K562 (cell line): ENCODE measurements at regions not wholly inside any gene's neighbourhood (a gene's known extent, or its start where the extent isn't known, plus 50 kb on each side); places are given as distances from the start of the nearest gene placed in this dataset.

Source experiments
- ATAC-seq: fragments of 200-7000 bp; cut with Tn5 transposase; 3 replicates; pipeline ENCODE4 v1.9.1; 2020; ENCODE audit warnings: moderate library complexity
- BruUV-seq: library from RNA; stranded (reverse); fragments of 400-500 nt; replicated peaks from 2 replicates; lab custom pipeline; 2021; lab: Mats Ljungman, UMichigan
- CTCF ChIA-PET: fragments of 300-600 bp; formaldehyde crosslinking; extraction: SDS; loops from one replicate; lab custom pipeline; 2021; ENCODE audit warnings: low intra/inter-chr PET ratio; lab: Yijun Ruan, JAX
- POLR2A ChIA-PET: fragments of 300-600, 350-650 bp; sonication (Branson Sonifier 250); formaldehyde crosslinking; extraction: SDS; loops from one replicate; lab custom pipeline; 2021; ENCODE audit warnings: antibody characterized with exemption, inconsistent platforms; lab: Yijun Ruan, JAX
- DNase-seq, 4 experiments: peaks; one replicate each; pipeline versions ENCODE4 v3.0.0 to v3.0.0-alpha.2; 2011 to 2018; ENCODE audit warnings: low spot score in 3 of 4, mixed read lengths in 3 of 4; ENCODE audit errors: extremely low read depth in 1 of 4
- FAIRE-seq: peaks from 2 replicates; lab custom pipeline; 2011; peaks lifted over from hg19 to GRCh38; lab: Jason Lieb, UNC
- H2AFZ ChIP-seq: 2 replicates; pipeline ENCODE4 v1.6.0; 2011; ENCODE audit warnings: low read depth, low read length, control low read depth, inconsistent platforms
- H3K27ac ChIP-seq: fragments of 200-600 bp; 3 replicates; pipeline ENCODE4 v1.8.0; 2011; ENCODE audit warnings: low read depth, mild to moderate bottlenecking, control low read depth, inconsistent platforms, low read length, moderate library complexity, mixed read lengths; ENCODE audit errors: extremely low read depth
- H3K27me3 ChIP-seq, 2 experiments: fragments of 300-600 bp in 1 of 2; 2 replicates in 1 of 2; 3 replicates in 1 of 2; pipeline versions ENCODE4 v1.6.0 to v1.8.0; 2011; ENCODE audit warnings: inconsistent platforms in 2 of 2, low read length in 2 of 2, mild to moderate bottlenecking in 1 of 2, mixed read lengths in 1 of 2, moderate library complexity in 1 of 2; ENCODE audit not compliant: control insufficient read depth in 2 of 2, insufficient read depth in 2 of 2
- H3K36me3 ChIP-seq: fragments of 300-600 bp; 3 replicates; pipeline ENCODE4 v1.8.0; 2011; ENCODE audit warnings: mild to moderate bottlenecking, low read length, inconsistent platforms; ENCODE audit not compliant: control insufficient read depth, insufficient read depth
- H3K4me1 ChIP-seq, 2 experiments: fragments of 200-600 bp in 1 of 2; replicated peaks in 1 of 2; 2 replicates in 1 of 2; 3 replicates in 1 of 2; pipeline versions ENCODE4 v1.5.1 to v1.8.0; 2011; ENCODE audit warnings: inconsistent platforms in 2 of 2, low read length in 2 of 2, mild to moderate bottlenecking in 1 of 2, mixed read lengths in 1 of 2, moderate library complexity in 1 of 2; ENCODE audit not compliant: control insufficient read depth in 2 of 2, insufficient read depth in 2 of 2
- H3K4me2 ChIP-seq: 2 replicates; pipeline ENCODE4 v1.6.1; 2011; ENCODE audit warnings: low read length, control low read depth, inconsistent platforms, mixed read lengths; ENCODE audit not compliant: insufficient read depth
- H3K4me3 ChIP-seq: fragments of 200-600 bp; sonication (generic), shearing (Covaris generic); 2 replicates; pipeline ENCODE4 v1.5.1; 2016; ENCODE audit warnings: control low read depth, inconsistent platforms
- H3K79me2 ChIP-seq: fragments of 200-600 bp; 3 replicates; pipeline ENCODE4 v1.8.0; 2011; ENCODE audit warnings: low read length, inconsistent platforms; ENCODE audit not compliant: control insufficient read depth, insufficient read depth
- H3K9ac ChIP-seq, 2 experiments: 2 replicates each; pipeline versions ENCODE4 v1.6.0 to v1.6.1; 2011; ENCODE audit warnings: low read depth in 2 of 2, low read length in 2 of 2, control low read depth in 1 of 2, inconsistent platforms in 1 of 2, mild to moderate bottlenecking in 1 of 2, mixed read lengths in 1 of 2; ENCODE audit not compliant: insufficient read depth in 1 of 2
- H3K9me1 ChIP-seq: one replicate; pipeline ENCODE4 v1.6.0; 2011; ENCODE audit warnings: inconsistent platforms, mild to moderate bottlenecking, low read length, moderate library complexity; ENCODE audit not compliant: control insufficient read depth, insufficient read depth
- H3K9me3 ChIP-seq: replicated peaks from 2 replicates; pipeline ENCODE4 v1.5.1; 2011; ENCODE audit warnings: low read depth, low read length, inconsistent platforms; ENCODE audit not compliant: control insufficient read depth, insufficient read depth
- H4K20me1 ChIP-seq: replicated peaks from 2 replicates; pipeline ENCODE4 v1.6.1; 2011; ENCODE audit warnings: low read length, inconsistent platforms, mixed read lengths; ENCODE audit not compliant: control insufficient read depth, insufficient read depth
- KAT2B ChIP-seq: IDR thresholded peaks from one replicate; pipeline ENCODE4 v1.6.1; 2012; ENCODE audit warnings: low read depth, mild to moderate bottlenecking, control low read depth, inconsistent platforms, low read length, moderate library complexity
- RBM39 ChIP-seq: fragments of 200-400 bp; formaldehyde crosslinking; optimal IDR thresholded peaks from 2 replicates; pipeline ENCODE3; 2018; ENCODE audit warnings: low read depth, low read length
- RHOXF2B ChIP-seq: fragments of 250-450 bp; sonication (Bioruptor Pico); conservative IDR thresholded peaks from 2 replicates; pipeline ENCODE4 v1.5.1; 2021
- STAT5B ChIP-seq: fragments of 250-450 bp; sonication (Bioruptor Pico); IDR thresholded peaks from 2 replicates; pipeline ENCODE4 v1.8.0; 2021; ENCODE audit warnings: mild to moderate bottlenecking, inconsistent platforms
- TAL1 ChIP-seq: fragments of 450-650 bp; IDR thresholded peaks from 2 replicates; pipeline ENCODE4 v1.6.1; 2016; ENCODE audit warnings: mild to moderate bottlenecking
- ZNF175 ChIP-seq: fragments of 200-800 bp; sonication (Bioruptor generic); IDR thresholded peaks from 2 replicates; pipeline ENCODE4 v1.6.1; 2016; ENCODE audit warnings: low read depth, mild to moderate bottlenecking, missing genetic modification characterization, missing compliant biosample characterization
- ZNF347 ChIP-seq: fragments of 450-650 bp; formaldehyde crosslinking; IDR thresholded peaks from 2 replicates; pipeline ENCODE4 v1.4.0; 2020; ENCODE audit warnings: low read depth, mild to moderate bottlenecking, moderate library complexity
- in situ Hi-C: fragments of 300-500 bp; cut with MboI; formaldehyde crosslinking; loops from 4 replicates; pipeline ENCODE4 v1.15.0; 2018; ENCODE audit warnings: inconsistent platforms, mixed read lengths
- intact Hi-C: fragments of 100-400 bp; cut with micrococcal nuclease; formaldehyde crosslinking; loops from 2 replicates; pipeline ENCODE4 v1.14.2; 2022
- TF ChIP-seq, protein P1 (sequence below): IDR thresholded peaks from 2 replicates; pipeline ENCODE4 v1.6.1; 2016; ENCODE audit warnings: missing genetic modification characterization, missing compliant biosample characterization
- TF ChIP-seq, protein P2 (sequence below): sonication (generic); formaldehyde crosslinking; IDR thresholded peaks from 2 replicates; pipeline ENCODE4 v1.8.0; 2022; ENCODE audit warnings: mild to moderate bottlenecking, missing genetic modification reagents, borderline replicate concordance
- TF ChIP-seq, protein P3 (sequence below): IDR thresholded peaks from 3 replicates; pipeline ENCODE4 v1.6.1; 2011; ENCODE audit warnings: borderline replicate concordance, mild to moderate bottlenecking; ENCODE audit not compliant: insufficient read length, insufficient read depth

DNA sequence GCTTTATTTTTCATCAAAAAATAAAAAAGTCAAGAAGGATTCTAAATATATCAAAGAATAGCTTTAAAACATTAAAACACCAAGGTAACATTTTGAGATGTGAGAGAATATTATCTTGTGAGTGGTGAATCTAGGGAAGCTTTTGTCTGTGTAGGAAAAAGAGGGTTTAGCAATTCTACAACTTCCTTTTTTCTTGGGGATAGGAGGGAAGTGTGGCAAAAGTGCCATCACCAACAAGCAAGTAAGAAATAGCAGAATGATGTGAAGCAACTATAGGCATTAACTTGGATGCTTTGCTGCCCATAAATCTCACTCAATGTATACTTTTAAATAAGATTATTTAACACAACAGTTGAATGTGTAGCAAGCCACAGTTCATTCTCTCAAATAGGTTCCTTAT is 57.8 kb upstream of the SUCLG2 start:
- Histone ChIP-seq H3K9me1 (no peaks in the 10 kb centered on the region), H3K27ac (no peak overlapping the region), H3K9ac (no peak overlapping the region), H3K27me3 (no peaks in the 10 kb centered on the region; a peak in 1 of 5 replicates), H3K4me2 (no peak overlapping the region), H4K20me1 (no peaks in the 10 kb centered on the region), H3K4me3 (no peak overlapping the region), H3K4me1 (no peaks in the 10 kb centered on the region), H3K36me3 (no peaks in the 10 kb centered on the region), H3K79me2 (no peaks in the 10 kb centered on the region)
- no TSS peak for BruUV-seq
- intact Hi-C loops (no loop called here), in situ Hi-C loops (no loop called here)
- DNase-seq (no peak), ATAC-seq (no peak), FAIRE-seq (no peak)
- POLR2A ChIA-PET = no interaction called here
- CTCF ChIA-PET = no interaction called here
- TF ChIP-seq, protein P1, sequence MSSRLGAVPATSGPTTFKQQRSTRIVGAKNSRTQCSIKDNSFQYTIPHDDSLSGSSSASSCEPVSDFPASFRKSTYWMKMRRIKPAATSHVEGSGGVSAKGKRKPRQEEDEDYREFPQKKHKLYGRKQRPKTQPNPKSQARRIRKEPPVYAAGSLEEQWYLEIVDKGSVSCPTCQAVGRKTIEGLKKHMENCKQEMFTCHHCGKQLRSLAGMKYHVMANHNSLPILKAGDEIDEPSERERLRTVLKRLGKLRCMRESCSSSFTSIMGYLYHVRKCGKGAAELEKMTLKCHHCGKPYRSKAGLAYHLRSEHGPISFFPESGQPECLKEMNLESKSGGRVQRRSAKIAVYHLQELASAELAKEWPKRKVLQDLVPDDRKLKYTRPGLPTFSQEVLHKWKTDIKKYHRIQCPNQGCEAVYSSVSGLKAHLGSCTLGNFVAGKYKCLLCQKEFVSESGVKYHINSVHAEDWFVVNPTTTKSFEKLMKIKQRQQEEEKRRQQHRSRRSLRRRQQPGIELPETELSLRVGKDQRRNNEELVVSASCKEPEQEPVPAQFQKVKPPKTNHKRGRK (tag) = no peak
- TF ChIP-seq ZNF347 = no peak
- TF ChIP-seq RBM39 = no peak
- TF ChIP-seq, protein P2, sequence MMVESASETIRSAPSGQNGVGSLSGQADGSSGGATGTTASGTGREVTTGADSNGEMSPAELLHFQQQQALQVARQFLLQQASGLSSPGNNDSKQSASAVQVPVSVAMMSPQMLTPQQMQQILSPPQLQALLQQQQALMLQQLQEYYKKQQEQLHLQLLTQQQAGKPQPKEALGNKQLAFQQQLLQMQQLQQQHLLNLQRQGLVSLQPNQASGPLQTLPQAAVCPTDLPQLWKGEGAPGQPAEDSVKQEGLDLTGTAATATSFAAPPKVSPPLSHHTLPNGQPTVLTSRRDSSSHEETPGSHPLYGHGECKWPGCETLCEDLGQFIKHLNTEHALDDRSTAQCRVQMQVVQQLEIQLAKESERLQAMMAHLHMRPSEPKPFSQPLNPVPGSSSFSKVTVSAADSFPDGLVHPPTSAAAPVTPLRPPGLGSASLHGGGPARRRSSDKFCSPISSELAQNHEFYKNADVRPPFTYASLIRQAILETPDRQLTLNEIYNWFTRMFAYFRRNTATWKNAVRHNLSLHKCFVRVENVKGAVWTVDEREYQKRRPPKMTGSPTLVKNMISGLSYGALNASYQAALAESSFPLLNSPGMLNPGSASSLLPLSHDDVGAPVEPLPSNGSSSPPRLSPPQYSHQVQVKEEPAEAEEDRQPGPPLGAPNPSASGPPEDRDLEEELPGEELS (CRISPR knock-in tag) = no peak
- no peak for TF ChIP-seq KAT2B
- no peak for TF ChIP-seq TAL1
- no peak for TF ChIP-seq ZNF175 (CRISPR knock-in tag)
- TF ChIP-seq RHOXF2B (CRISPR knock-in tag) = no peak
- no peak for TF ChIP-seq STAT5B
- TF ChIP-seq, protein P3, sequence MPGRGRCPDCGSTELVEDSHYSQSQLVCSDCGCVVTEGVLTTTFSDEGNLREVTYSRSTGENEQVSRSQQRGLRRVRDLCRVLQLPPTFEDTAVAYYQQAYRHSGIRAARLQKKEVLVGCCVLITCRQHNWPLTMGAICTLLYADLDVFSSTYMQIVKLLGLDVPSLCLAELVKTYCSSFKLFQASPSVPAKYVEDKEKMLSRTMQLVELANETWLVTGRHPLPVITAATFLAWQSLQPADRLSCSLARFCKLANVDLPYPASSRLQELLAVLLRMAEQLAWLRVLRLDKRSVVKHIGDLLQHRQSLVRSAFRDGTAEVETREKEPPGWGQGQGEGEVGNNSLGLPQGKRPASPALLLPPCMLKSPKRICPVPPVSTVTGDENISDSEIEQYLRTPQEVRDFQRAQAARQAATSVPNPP = no peak
- TF ChIP-seq, all 486 proteins: peak for 0
- Histone ChIP-seq H2AFZ (no peak overlapping the region), H3K9me3 (no peaks in the 10 kb centered on the region)
